Left lung (tissue), 4 donors: ENCODE measurements at regions not wholly inside any gene's neighbourhood (a gene's known extent, or its start where the extent isn't known, plus 50 kb on each side); places are given as distances from the start of the nearest gene placed in this dataset.

Source experiments
- ATAC-seq: fragments of 200-7000 bp; cut with Tn5 transposase; one replicate; pipeline ENCODE4 v1.9.1; 2020; ENCODE audit warnings: moderate library complexity
- DNase-seq, 4 donors: peaks; one replicate each; pipeline ENCODE4 v3.0.0-alpha.2; 2013 to 2020
- H3K27ac ChIP-seq, 2 donors: fragments of 200-600 bp; sonication (generic) in 1 of 2; one replicate each; pipeline versions ENCODE4 v1.5.0 to v1.8.0; 2020 to 2021
- H3K27me3 ChIP-seq, 2 donors: fragments of 200-600 bp; sonication (generic) in 1 of 2; one replicate each; pipeline versions ENCODE4 v1.5.0 to v1.8.0; 2020 to 2021
- H3K36me3 ChIP-seq, 2 donors: fragments of 200-600 bp; sonication (generic) in 1 of 2; one replicate each; pipeline versions ENCODE4 v1.5.0 to v1.8.0; 2020 to 2021
- H3K4me1 ChIP-seq, 2 donors: fragments of 200-600 bp; one replicate each; pipeline ENCODE4 v1.8.0; 2021
- H3K4me3 ChIP-seq, 2 donors: fragments of 200-600 bp; sonication (generic) in 1 of 2; one replicate each; pipeline versions ENCODE4 v1.5.0 to v1.8.0; 2020 to 2021; ENCODE audit warnings: mild to moderate bottlenecking in 1 of 2
- H3K9me3 ChIP-seq, 2 donors: fragments of 200-600 bp; sonication (generic) in 1 of 2; one replicate each; pipeline versions ENCODE4 v1.5.0 to v1.8.0; 2020 to 2021
- intact Hi-C, 2 donors: fragments of 100-400 bp; cut with DNase I; formaldehyde crosslinking; loops; one replicate each; pipeline versions ENCODE4 v1.11.2 to v1.14.2; 2022
- TF ChIP-seq, protein P1 (sequence below), 2 donors: fragments of 200-600 bp; sonication (generic) in 1 of 2; IDR thresholded peaks; one replicate each; pipeline versions ENCODE4 v1.5.0 to v1.8.0; 2021; ENCODE audit warnings: antibody characterized with exemption in 2 of 2
- donor health status: DM: no; HTN: yes; CAD: no.
- donor health status: DM: no; HTN: no; CAD: no.

DNA sequence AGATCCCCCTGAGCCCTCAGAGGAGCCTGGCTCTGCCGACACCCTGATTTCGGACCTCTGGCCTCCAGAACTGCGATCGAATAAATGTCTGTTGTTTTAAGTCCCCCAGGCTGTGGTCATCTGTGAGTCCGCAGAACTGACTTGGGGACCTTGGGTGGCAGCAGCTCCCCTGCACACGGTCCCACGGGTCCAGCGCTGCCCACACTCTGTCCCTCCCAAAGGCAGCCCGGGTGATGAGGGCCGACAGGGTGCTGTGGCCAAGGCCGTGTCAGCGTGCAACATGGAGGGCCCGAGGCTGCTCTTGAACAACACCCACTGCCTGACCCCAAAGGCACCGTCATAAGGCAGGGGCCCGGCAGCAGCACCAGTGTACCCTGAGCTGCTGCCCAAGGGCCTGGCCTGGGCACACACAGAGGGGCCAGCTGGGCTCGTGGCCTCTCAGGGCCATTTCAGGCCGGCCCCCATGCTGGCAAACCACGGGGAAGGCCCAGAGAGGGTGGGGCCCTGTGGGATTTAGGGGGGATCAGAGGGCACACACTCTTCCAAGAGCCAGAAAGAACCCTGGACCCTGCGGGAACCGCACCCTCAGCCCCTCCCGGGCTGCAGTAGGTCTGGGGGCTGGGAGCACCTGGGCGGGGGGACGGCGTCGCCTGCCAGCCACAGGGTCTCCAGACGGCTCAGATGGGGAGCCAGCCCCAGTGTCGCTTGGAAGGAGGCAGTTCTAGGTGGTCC lies 77.1 kb upstream of the PRR5 start:
- Histone ChIP-seq H3K36me3 (no peaks in the 10 kb centered on the region), H3K27ac (no peak overlapping the region), H3K9me3 (no peaks in the 10 kb centered on the region), H3K27me3 (peaks cover 11 to 72% of the 10 kb centered on the region in 2 donors), H3K4me3 (no peak overlapping the region), H3K4me1 (peaks cover 0 to 11% of the 10 kb centered on the region in 2 donors)
- DNase-seq (peak in 1 of 4 donors; percentile 53), ATAC-seq (no peak)
- intact Hi-C loops: loop anchor here in 1 of 2 donors (5.0 to 10.0 kb wide), 2 partner anchors 543 to 630 kb away; no protein-coding TSS in a partner anchor
- TF ChIP-seq, protein P1, sequence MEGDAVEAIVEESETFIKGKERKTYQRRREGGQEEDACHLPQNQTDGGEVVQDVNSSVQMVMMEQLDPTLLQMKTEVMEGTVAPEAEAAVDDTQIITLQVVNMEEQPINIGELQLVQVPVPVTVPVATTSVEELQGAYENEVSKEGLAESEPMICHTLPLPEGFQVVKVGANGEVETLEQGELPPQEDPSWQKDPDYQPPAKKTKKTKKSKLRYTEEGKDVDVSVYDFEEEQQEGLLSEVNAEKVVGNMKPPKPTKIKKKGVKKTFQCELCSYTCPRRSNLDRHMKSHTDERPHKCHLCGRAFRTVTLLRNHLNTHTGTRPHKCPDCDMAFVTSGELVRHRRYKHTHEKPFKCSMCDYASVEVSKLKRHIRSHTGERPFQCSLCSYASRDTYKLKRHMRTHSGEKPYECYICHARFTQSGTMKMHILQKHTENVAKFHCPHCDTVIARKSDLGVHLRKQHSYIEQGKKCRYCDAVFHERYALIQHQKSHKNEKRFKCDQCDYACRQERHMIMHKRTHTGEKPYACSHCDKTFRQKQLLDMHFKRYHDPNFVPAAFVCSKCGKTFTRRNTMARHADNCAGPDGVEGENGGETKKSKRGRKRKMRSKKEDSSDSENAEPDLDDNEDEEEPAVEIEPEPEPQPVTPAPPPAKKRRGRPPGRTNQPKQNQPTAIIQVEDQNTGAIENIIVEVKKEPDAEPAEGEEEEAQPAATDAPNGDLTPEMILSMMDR (IDR thresholded peaks at IDR 0.05): no peak

DNA sequence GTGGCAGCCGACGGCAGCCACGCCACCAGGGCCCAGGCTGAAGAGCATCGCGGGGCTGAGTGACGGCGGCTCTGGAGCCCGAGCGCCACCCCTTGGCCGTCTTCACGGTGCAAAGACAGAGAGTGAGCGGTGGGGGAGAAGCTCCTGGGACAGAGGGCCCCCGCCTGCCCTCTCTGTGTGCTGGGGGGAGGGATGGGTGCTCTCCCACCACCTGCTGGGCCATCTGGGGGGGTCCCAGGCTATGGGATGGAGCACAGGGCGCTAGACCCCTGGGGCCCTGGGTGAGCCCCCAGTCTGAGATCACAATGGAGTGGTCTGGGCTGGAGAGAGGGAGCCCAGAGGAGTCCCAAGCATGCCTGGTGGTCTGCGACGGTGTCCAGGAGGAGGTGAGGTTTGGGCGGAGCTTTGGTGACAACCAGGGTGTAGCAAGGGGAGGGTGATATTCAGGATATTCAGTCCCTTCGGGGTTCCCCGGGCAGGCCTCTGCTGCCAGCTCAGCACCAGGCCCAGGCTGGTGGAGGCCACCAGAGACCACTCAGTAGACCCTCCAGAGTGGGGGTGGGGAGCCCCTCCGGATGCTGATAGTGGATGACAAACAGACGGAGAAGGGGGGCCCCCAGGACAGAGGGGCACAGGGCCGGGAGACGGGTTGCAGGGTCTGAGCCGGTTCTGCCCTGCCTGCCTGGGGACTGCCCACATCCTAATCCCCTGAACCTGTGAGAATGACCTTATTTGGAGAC lies 78.1 kb upstream of the PRR5 start:
- no peak for ATAC-seq
- H3K4me3 ChIP-seq: no peak overlapping the region
- intact Hi-C loops: loop anchor here in 1 of 2 donors (10.0 kb wide), 1 partner anchor 629 kb away; no protein-coding TSS in a partner anchor
- peaks cover 11 to 73% of the 10 kb centered on the region in 2 donors for H3K27me3 ChIP-seq
- no peaks in the 10 kb centered on the region for H3K9me3 ChIP-seq
- H3K27ac ChIP-seq: no peak overlapping the region
- peaks cover 0 to 12% of the 10 kb centered on the region in 2 donors for H3K4me1 ChIP-seq
- peak in 2 of 4 donors; percentile 36 to 67 for DNase-seq
- H3K36me3 ChIP-seq: no peaks in the 10 kb centered on the region
- TF ChIP-seq, protein P1 (IDR thresholded peaks at IDR 0.05): no peak

DNA sequence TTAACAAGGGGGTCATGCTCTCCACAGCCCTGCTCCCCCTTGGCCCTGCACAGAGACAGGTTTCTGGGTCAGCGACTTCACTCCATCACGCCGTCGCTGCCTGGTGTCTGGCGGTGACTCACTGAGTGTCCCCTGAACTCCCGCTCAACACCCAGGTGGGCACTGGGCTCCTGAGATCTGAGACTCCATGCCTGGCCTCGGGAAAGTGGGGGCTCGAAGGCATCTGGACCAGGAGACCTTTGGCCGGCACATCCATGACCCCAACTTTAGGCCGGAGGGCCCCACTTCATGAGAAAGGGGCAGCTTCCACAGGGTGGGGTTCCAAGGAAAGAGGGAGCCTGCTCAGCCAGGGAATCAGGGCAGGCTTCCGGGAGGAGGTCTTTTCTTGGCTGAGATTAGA lies 79.3 kb upstream of the PRR5 start:
- Histone ChIP-seq H3K4me3 (no peak overlapping the region), H3K36me3 (no peaks in the 10 kb centered on the region), H3K4me1 (peaks cover 0 to 12% of the 10 kb centered on the region in 2 donors), H3K27ac (no peak overlapping the region), H3K27me3 (peaks cover 11 to 74% of the 10 kb centered on the region in 2 donors), H3K9me3 (no peaks in the 10 kb centered on the region)
- TF ChIP-seq, protein P1 (IDR thresholded peaks at IDR 0.05): no peak
- intact Hi-C loops: loop anchor here in 1 of 2 donors (10.0 kb wide), 1 partner anchor 628 kb away; no protein-coding TSS in a partner anchor
- DNase-seq (peak in 1 of 4 donors; percentile 63), ATAC-seq (no peak)

DNA sequence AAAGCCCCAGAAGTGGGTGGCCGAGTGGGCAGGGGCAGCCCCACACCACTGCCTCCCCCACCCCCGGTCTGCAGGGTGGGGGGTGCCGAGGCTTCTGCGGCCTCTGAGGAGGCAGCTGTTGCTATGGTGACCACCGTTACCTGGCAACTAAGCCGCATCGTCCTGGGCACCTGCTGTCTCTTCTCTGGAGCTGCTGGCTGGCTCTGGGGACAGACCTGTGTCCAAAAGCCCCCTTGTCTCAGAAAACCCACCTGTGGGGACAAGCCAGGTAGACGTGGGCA lies 79.9 kb upstream of the PRR5 start:
- no peaks in the 10 kb centered on the region for H3K9me3 ChIP-seq
- TF ChIP-seq, protein P1 (IDR thresholded peaks at IDR 0.05): no peak
- intact Hi-C loops: loop anchor here in 1 of 2 donors (10.0 kb wide), 1 partner anchor 627 kb away; no protein-coding TSS in a partner anchor
- H3K4me1 ChIP-seq: peaks cover 0 to 12% of the 10 kb centered on the region in 2 donors
- no peaks in the 10 kb centered on the region for H3K36me3 ChIP-seq
- H3K27me3 ChIP-seq: peaks cover 11 to 69% of the 10 kb centered on the region in 2 donors
- no peak overlapping the region for H3K4me3 ChIP-seq
- H3K27ac ChIP-seq: no peak overlapping the region
- peak in 1 of 4 donors; percentile 45 for DNase-seq
- ATAC-seq: no peak
